HuH-7.5 (cell line): ENCODE measurements at regions not wholly inside any gene's neighbourhood (a gene's known extent, or its start where the extent isn't known, plus 50 kb on each side); places are given as distances from the start of the nearest gene placed in this dataset.
"Not testable (repeated sequence)": the region's sequence is repeated elsewhere in the genome, so short reads cannot be mapped to it uniquely, and the experiment has no call there.

Experiments used
- DNase-seq: peaks from one replicate; pipeline ENCODE4 v3.0.0; 2011; ENCODE audit warnings: low spot score

DNA sequence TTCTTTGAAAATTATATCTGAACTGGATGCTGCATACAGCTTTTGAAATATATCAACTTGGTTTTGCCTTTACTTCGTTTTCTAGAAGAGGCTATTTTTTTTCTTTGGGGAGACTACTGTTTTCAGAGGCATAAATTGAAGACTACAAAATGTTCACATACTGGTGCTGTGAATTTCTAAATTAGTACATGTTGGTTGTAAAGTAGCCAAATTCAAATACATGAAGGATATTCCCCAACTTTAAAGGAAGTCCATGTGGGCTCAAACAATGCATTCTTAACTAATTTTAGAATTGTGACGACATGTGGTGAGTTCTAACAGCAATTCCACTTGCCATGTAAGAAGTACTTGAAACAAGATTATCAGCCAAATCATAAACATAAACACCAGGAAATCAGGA lies 295.7 kb downstream of the TUSC7 start:
- no peak for DNase-seq

DNA sequence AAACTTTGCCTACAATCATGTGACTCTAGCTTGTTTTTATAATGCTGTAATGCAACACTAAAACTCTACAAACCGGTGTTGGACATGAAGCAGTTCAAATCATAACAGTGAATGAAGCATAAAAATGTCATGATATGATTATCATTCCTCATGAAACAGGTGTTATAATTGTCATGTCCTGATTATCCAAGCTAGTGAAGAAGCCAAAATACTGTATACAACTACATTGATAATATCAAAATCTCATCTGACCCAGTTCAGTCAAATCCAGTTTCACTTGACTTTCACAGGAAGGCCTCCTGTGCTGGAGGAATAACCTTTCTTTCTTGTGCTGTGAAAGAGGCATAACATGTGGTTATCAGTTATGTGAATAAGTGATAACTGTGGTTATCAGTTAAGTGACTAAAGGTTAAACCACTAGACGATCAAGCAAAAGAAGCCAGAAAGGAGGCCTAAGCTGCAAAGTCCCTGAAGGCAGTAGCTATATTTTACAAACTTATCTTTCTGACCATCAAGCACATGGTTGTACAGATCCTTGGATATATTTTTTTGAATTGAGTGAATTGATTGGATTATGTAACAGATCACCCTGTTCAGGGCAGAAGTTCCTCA lies 296.4 kb downstream of the TUSC7 start:
- DNase-seq: no peak

DNA sequence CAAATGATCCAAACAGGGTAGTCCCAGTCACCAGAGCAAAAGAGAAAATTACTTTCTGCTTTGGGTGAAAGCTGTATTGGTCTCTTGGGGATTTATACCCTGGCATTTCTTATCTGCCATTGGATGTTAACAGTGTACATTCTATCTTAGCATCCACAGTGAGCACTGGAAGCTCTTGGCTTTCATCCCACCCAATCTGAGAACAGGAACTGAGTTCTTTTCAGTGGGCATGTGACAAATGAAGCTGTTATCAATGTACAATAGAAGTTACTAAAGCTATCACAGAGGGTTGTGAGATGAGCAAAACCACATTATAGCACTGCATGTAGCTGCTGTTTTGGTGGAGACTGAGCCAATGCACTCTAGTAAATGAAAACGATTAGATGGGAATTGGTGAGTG lies 300.7 kb downstream of the TUSC7 start:
- DNase-seq: no peak

DNA sequence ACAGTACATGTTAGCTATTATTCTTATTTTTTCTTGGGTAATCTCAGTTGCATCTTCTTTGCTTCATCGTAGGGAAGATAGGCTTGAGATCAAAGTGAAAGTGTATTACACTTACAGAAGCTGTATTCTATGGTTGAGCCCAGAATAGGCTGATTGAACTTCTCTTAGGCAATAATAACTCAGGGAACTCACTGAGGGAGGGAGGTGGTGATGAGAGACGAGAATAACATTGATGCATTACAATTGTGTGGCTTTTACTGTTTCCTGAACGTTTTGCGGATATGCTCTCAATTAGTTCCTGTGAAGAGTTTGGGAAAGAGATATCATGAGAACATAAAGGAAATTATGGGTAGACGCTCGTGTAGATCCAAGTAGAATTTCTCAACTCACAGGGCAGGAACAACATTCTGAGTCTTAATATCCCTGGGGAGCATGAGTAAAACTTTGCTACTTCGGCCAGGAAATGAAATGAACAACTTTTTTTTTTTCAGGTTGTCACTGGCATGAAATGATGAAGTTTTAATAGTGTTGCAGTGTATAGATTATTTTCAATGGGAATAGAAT lies 302.2 kb downstream of the TUSC7 start:
- DNase-seq: no peak

DNA sequence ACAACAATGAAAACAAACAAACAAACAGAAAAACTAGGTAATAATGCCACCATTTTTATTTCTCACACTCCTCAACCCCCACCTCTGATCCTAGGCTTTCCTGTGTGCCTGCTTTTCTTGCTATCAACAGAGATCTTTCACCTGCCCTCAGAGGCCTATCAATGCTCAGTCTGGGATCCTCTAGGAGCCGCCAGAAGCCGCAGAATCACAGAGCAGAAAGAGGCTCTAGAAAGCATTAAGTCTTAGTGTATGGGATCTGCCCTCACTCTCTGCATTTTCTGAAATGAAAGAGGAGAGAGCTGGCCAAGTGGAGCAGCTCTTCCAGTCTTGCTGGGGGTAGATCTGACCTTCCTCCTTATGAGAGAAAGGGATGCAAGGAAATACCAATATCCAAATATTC lies 306.8 kb downstream of the TUSC7 start:
- DNase-seq: no peak

DNA sequence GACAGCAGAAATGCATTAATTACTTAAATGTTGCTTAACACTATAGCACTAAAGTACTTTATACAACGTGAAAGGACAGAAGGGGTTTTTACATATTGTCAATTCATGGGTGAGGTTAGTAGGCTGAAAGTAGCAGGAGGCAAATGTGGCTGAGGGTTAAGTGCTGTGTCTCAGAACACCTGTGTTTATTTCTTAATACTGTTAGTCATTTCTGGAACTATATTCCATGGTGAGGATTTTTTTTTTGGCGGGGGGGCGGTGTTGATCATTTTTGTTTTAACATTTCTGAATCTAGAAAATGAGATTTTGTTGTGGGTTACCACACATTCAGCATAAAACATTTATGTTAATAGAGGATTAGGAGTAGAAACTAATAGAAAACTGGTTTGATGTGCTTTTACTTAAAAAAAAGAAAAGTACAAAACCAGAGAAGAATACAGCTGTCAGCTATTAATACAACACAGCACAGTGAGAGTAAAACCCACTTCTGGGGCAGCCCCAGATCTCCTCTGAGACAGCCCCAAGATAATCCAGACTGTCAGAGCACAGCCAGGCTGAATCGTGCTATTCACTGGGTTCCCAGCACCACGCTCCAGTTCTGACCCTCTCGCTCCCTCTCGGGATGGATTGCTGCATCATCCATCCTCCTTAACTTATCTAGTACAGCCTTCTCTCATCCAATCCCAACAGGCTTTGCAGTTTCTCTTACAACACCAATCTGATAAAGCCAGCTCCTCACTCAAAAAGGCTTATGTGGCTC lies 307.7 kb downstream of the TUSC7 start:
- DNase-seq: no peak

DNA sequence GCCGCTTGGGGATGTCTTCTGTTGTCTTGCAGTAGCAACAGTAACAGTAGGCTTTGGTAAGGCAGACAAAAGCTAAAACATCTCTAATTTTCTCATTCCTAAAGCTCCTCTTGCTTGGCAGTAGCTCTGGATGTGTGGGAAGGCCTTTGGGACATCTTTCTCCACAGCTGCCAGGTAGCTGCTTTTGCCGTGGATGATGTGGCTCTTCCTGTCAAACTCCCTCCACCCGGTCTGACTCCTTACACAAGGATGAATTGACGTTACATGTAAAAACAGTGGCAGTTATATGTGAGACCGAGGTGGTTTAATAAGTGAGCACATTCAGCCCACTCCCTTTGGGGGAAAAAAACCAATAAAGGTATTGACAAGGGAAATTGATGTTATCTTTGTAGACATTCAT lies 309.1 kb downstream of the TUSC7 start:
- DNase-seq: no peak

DNA sequence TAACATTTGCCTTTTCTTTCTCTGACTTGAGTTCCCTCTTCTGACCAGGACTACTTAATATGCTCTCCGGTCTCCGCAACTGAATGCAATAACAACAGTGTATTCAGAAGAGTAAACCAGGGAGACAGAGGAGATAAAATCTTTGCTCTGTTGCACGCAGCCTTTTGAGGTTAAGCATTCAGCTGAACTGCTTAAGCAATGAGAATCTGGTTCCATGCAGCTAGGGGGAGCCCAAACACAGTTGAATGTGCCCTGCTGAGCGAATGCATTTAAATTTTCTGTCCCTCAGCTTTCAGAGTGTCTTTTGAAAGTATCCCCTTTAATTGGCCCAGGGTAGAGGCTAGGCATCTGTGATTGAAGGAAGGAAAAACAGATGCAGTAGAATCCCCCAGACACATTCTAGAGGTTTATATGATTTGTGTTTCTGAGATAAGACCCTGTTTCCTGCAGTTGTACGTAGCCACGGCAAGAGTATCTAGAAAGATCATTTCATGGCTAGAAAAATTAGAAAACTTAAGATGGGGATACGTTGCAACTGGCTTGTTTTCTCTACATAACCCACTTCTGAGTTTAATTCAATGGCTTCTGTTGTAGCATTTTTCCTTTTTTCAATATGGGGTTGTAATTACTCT lies 309.6 kb downstream of the TUSC7 start:
- peak; percentile 6 for DNase-seq

DNA sequence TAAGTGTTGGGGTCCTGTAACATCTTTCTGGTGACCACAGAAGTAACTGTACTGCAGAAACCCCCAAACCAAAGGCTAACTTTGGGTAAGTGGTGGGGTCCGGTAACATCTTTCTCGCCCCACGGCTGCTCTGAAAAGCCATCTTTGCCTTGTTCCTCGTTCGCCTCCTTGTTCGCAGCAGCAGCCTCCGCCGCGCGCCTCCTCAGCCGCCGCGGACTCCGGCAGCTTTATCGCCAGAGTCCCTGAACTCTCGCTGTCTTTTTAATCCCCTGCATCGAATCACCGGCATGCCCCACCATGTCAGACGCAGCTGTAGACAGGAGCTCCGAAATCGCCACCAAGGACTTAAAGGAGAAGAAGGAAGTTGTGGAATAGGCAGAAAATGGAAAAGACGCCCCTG lies 316.8 kb downstream of the TUSC7 start:
- DNase-seq: no peak

DNA sequence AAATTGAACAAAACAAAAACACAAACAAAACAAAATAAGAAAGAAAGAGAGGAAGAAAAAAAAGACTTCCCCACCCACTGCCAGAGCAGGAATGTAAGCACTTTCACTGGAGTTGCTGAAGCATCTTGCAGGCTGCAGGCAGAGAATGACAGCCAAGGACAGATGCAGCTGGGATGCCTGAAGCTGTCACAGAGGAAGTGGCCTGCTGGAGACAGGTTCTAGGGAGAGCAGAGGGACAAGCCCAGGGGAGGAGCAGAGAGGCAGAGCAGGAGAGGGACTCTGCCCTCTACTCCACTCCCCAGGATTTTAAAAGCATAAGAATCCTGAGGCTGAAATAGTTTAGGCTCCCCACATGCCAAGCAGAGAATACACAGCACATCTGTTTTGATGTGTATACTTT lies 326.2 kb downstream of the TUSC7 start:
- DNase-seq: no peak

DNA sequence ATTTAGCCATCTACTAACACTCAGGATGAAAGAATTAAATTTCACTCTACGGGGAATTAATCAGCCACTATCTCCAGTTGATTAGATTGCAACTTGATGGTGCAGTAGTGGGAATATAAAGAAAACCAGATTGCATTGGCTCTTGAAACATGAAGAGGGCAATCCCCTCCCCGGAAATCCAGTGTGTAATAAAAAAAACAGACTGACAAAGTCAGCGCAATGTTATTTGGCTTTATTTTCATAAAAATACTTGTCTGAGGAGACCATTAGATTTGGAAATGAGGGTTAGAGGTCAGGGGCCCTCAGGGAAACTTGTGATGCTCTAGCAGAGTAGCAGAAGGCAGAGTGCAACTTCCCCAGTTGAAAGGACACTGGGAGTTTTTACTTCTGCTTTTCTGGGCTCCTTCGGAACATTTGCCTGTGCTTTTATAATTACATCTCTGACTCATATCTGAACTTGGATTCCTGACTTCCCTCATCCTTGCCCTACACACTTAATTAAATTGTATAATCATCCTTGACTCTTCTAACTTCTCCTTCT lies 326.8 kb downstream of the TUSC7 start:
- no peak for DNase-seq

DNA sequence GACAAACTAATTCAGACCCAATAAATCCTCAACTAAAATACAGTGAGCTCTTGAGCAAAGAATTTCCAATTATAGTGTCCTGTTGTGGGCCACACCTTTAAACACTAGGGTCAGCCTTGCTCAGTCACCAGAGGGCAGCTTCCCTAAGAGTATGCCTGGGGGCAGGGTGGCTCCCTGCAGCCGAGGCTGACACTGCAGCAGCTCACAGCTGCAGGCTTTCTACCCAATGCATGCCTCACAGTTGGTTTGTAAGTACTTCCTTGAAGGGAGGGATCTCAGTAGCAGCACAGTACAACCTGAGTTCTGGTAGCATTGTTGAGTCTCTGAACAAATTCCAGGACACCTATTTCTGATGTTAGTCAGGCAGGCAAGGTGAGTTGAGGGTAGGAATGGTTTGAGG lies 335.6 kb downstream of the TUSC7 start:
- DNase-seq: no peak

DNA sequence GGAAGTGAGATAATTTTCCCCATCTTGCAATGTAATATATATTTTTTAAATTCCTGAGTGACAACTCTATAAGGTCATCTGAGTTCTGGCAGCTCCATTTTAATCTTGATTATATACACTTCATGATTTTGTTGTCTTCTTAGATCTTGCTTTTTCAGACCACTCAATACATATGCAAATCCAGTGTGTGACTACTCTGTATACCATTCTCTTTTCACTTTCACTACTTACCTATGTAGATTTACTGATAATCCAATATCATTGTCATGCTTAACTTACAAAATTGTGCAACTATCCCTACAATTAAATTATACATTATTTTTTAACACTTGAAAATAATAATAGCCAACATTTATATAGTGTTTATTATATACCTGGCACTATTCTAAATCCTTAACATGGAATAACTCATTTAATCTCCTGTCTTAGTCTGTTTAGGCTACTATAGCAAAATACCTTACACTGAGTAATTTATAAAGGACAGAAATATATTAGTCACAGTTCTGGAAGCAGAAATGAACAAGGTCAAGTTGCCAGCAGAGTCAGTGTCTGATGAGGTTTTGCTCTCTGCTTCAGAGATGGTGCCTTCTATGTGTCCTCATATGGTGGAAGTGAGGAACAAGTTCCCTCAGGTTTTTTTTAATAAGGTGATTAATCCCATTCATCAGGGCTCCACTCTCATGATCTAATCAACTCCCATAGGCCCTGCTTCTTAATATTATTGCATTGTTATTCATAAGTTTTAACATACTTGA lies 338.5 kb downstream of the TUSC7 start:
- DNase-seq: no peak

DNA sequence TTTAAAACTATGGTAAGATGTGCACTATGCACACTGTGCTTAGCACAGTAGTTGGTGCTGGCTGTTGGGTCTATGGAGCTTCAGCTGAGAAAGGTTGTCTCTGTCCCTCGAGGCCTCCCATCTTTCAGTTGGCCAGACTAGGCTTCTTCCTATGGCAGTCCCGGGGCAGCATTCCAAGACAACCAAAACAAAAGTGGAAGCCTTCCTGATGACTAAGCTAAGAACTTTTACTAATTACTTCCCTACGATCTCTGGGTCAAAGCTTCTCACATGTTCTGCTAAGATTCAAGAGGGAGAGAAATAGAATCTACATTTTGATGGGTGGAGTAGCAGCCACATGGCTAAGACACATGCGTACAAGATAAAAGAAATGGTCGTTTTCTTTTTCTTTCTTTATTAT lies 342.8 kb downstream of the TUSC7 start:
- DNase-seq: no peak

DNA sequence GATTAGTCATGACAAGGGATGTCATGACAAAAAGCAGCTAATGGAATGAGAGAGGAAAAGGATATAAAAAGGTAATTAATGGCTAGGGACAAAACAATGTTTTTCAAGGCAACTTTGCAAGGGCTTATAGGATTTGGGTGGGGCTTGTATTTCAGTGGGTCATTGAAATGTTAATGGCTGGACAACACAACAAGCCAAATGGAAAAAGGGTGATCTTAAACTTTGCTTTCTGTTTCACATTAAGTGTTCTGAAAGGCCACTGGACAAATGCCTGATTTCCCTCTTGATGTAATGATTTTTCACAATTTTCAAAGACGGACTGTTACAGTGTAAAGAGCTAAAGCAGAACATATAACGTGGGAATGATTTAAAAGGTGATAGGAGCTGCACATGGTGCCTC lies 345.0 kb downstream of the TUSC7 start:
- DNase-seq: no peak

DNA sequence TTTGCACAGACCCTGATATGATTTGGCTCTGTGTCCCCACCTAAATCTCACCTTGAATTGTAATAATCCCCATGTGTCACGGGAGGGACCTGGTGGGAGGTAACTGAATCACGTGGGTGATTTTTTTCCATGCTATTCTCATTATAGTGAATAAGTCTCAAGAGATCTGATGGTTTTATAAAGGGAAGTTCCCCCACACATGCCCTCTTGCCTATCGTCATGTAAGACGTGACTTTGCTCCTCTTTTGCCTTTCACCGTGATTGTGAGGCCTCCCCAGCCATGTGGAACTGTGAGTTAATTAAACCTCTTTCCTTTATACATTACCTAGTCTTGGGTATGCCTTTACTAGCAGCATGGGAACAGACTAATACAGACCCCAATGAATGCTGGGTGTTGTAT lies 347.4 kb downstream of the TUSC7 start:
- DNase-seq: not testable (repeated sequence)

DNA sequence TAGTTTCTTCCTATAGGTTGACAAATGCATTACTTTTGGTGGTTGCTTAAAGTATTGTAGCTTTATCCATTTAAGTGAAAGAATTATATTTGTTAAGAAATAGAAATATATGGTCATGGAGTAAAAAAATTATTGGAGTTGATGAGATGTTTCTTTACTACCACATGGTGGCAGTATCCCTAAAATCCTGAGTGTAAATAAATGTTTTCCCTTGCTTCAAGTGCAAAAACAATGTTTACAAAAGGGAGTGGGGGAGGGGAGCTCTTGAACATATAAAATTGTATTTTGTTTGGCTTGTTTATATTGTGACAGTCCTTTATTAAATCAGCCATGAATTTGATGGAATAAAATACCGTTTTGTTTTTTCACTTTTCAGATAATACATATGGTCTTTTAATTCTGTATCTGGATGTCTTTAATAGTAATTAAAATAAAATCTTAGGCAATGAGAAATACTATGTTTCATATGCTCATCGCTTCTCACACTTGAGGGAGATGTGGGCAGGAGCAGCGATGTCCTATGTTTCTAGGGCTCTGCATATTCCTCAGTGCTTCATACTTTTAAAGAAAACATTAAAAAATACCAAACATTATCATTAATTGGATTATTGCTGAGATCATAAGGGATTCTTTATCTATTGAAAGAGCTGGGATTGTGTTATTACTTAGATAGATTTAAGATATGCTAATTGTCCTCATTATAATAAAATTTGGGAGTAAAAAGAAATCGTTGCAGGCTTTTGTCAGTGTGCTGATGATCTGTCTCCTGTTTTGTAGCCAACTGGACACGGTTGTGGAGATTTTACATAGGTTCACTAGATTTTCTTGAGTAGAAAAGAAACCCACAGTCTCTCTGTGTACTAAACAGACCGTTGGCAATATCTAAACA lies 349.7 kb downstream of the TUSC7 start:
- no peak for DNase-seq

DNA sequence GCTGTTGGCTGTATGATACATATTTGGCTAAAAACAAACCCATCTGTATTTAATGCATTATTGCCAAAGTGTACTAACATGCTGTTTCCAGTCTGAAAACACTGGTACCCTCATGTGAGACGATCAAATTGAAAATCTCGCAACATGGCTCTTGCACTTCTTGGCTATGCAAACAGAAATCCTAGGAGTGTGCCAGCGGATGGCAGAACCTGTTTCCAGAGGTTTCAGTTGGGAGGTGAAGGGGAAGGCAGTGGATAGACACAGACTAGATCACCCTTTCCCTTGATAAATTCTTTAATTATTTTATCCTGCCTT lies 350.3 kb downstream of the TUSC7 start:
- DNase-seq: no peak

DNA sequence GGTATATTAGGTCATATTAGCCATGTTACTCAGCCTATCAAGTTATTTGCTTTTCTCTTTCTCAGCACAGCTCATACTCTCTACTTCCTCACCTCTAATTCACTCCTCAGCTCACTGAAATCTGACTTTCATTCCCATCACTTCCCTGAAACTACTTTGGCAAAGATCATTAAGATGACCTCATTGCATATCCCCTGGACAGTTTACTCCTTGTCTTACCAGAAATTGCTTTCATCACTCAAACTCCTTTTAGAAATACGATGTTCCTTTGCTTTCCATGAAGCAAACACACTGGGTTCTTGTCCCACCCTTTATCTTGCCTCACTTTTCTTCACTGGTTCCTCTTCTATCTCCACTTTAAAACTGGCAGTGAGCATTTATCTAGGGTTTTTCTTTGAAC lies 354.4 kb downstream of the TUSC7 start:
- no peak for DNase-seq

DNA sequence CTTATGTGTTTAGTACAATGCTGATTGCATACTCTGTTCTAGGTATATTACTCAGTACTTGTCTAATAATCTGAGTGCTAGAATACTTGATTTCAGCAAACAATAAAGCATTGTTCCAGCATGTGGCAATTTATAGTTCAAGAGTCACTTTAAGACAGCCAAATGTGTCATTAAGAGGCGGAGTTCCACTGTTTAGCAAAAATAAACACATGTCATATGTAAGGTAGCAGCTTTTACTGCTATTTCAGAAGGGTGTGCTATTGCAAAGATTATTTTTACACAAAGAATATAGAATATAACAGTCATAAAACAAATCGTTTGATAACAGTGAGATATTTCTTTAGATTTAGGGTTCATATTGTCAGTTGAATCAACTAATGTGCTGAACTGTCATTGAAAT lies 358.7 kb downstream of the TUSC7 start:
- no peak for DNase-seq

DNA sequence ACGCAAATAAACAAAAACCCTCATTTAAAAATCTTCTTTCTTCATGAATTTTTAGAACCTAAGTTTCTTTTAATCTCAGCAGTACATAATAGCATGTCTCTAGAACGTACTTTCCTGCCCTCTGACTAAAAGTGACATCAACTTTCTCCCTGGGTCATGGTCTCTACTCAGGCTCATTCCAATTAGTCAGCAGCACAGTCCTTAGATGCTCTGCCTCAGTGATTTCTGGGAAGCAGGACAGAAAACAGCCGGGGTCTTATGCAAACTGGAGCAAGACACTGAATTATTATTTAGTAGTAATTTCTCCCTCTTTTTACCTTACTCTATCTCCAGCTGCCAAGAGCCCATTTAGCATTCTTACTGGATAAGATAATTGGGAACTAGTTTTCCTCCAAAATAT lies 365.2 kb downstream of the TUSC7 start:
- no peak for DNase-seq
